Activated CD4-positive, alpha-beta memory T cell treated with anti-CD3 and anti-CD28 coated beads for 36 hours (primary cell): ENCODE measurements at regions not wholly inside any gene's neighbourhood (a gene's known extent, or its start where the extent isn't known, plus 50 kb on each side); places are given as distances from the start of the nearest gene placed in this dataset.

ENCODE experiments used
- CTCF ChIA-PET: fragments of 350-600 bp; sonication (Branson Sonifier 250); formaldehyde crosslinking; loops from one replicate; lab custom pipeline; 2021; ENCODE audit warnings: antibody characterized with exemption, inconsistent platforms; lab: Charles Lee
- POLR2A ChIA-PET: fragments of 350-600 bp; sonication (Branson Sonifier 250); formaldehyde crosslinking; loops from one replicate; lab custom pipeline; 2021; ENCODE audit warnings: antibody characterized with exemption; lab: Charles Lee
- DNase-seq: peaks from one replicate; pipeline ENCODE4 v3.0.0-alpha.2; 2020
- H3K27ac Mint-ChIP-seq: one replicate; pipeline ENCODE4 v1.8.0; 2021; ENCODE audit warnings: mixed read lengths
- H3K27me3 Mint-ChIP-seq: one replicate; pipeline ENCODE4 v1.8.0; 2021; ENCODE audit warnings: mixed read lengths
- H3K36me3 Mint-ChIP-seq: one replicate; pipeline ENCODE4 v1.8.0; 2021; ENCODE audit warnings: mixed read lengths
- H3K4me1 Mint-ChIP-seq: one replicate; pipeline ENCODE4 v1.8.0; 2021; ENCODE audit warnings: low read depth, mixed read lengths
- H3K4me3 Mint-ChIP-seq: one replicate; pipeline ENCODE4 v1.8.0; 2021; ENCODE audit warnings: mild to moderate bottlenecking, mixed read lengths
- H3K9me3 Mint-ChIP-seq: one replicate; pipeline ENCODE4 v1.8.0; 2021; ENCODE audit warnings: mixed read lengths
- intact Hi-C: fragments of 100-400 bp; cut with micrococcal nuclease; formaldehyde crosslinking; loops from one replicate; pipeline ENCODE4 v1.15.1; 2023

- Mint-ChIP-seq H3K4me1 (no peaks in the 10 kb centered on the region), H3K36me3 (no peaks in the 10 kb centered on the region), H3K27me3 (no peaks in the 10 kb centered on the region), H3K4me3 (no peak overlapping the region), H3K27ac (no peak overlapping the region), H3K9me3 (peaks cover 14% of the 10 kb centered on the region)
- no peak for DNase-seq
- intact Hi-C loops: no loop called here
- CTCF ChIA-PET: no interaction called here
- POLR2A ChIA-PET: no interaction called here
These were observed 291.0 kb downstream of the CALCRL start for GRCh38 chr2:187157046-187157445.

- Mint-ChIP-seq H3K9me3 (peaks cover 14% of the 10 kb centered on the region), H3K36me3 (no peaks in the 10 kb centered on the region), H3K4me1 (no peaks in the 10 kb centered on the region), H3K27me3 (no peaks in the 10 kb centered on the region), H3K27ac (no peak overlapping the region), H3K4me3 (no peak overlapping the region)
- POLR2A ChIA-PET: no interaction called here
- DNase-seq: no peak
- CTCF ChIA-PET: no interaction called here
- intact Hi-C loops: no loop called here
These were observed 292.6 kb downstream of the CALCRL start for GRCh38 chr2:187155476-187155875.

- Mint-ChIP-seq H3K4me1 (no peaks in the 10 kb centered on the region), H3K36me3 (no peaks in the 10 kb centered on the region), H3K27me3 (no peaks in the 10 kb centered on the region), H3K4me3 (no peak overlapping the region), H3K27ac (no peak overlapping the region), H3K9me3 (peaks cover 6% of the 10 kb centered on the region)
- intact Hi-C loops: no loop called here
- POLR2A ChIA-PET: no interaction called here
- CTCF ChIA-PET: no interaction called here
- no peak for DNase-seq
These were observed 297.4 kb downstream of the CALCRL start for GRCh38 chr2:187150670-187151069.

GRCh38 chr2:187148059-187148714 is 299.2 kb upstream of the ZSWIM2 start:
- no peak for DNase-seq
- H3K27me3 Mint-ChIP-seq: no peaks in the 10 kb centered on the region
- no peak overlapping the region for H3K4me3 Mint-ChIP-seq
- CTCF ChIA-PET: no interaction called here
- H3K9me3 Mint-ChIP-seq: no peaks in the 10 kb centered on the region
- intact Hi-C loops: no loop called here
- H3K36me3 Mint-ChIP-seq: no peaks in the 10 kb centered on the region
- no peak overlapping the region for H3K27ac Mint-ChIP-seq
- POLR2A ChIA-PET: no interaction called here
- H3K4me1 Mint-ChIP-seq: no peaks in the 10 kb centered on the region

GRCh38 chr2:187143537-187143936 is 294.6 kb upstream of the ZSWIM2 start:
- intact Hi-C loops: no loop called here
- Mint-ChIP-seq H3K9me3 (no peaks in the 10 kb centered on the region), H3K36me3 (no peaks in the 10 kb centered on the region), H3K27me3 (no peaks in the 10 kb centered on the region), H3K27ac (no peak overlapping the region), H3K4me3 (no peak overlapping the region), H3K4me1 (no peaks in the 10 kb centered on the region)
- CTCF ChIA-PET: no interaction called here
- POLR2A ChIA-PET: interaction anchor here (0.6 kb wide), 1 partner anchor 588 kb away, joined by 5 read pairs; no protein-coding TSS in a partner anchor
- no peak for DNase-seq

GRCh38 chr2:187139469-187139868 is 290.5 kb upstream of the ZSWIM2 start:
- POLR2A ChIA-PET: no interaction called here
- Mint-ChIP-seq H3K4me1 (no peaks in the 10 kb centered on the region), H3K9me3 (no peaks in the 10 kb centered on the region), H3K36me3 (no peaks in the 10 kb centered on the region), H3K4me3 (no peak overlapping the region), H3K27ac (no peak overlapping the region), H3K27me3 (no peaks in the 10 kb centered on the region)
- intact Hi-C loops: no loop called here
- no peak for DNase-seq
- CTCF ChIA-PET: no interaction called here

GRCh38 chr2:187138265-187138664 is 289.3 kb upstream of the ZSWIM2 start:
- no peak overlapping the region for H3K27ac Mint-ChIP-seq
- no peak for DNase-seq
- H3K36me3 Mint-ChIP-seq: no peaks in the 10 kb centered on the region
- H3K27me3 Mint-ChIP-seq: no peaks in the 10 kb centered on the region
- H3K4me3 Mint-ChIP-seq: no peak overlapping the region
- ChIA-PET CTCF (no interaction called here), POLR2A (no interaction called here)
- H3K4me1 Mint-ChIP-seq: no peaks in the 10 kb centered on the region
- no peaks in the 10 kb centered on the region for H3K9me3 Mint-ChIP-seq
- intact Hi-C loops: no loop called here

GRCh38 chr2:187136646-187137045 is 287.7 kb upstream of the ZSWIM2 start:
- Mint-ChIP-seq H3K4me3 (no peak overlapping the region), H3K4me1 (no peaks in the 10 kb centered on the region), H3K27me3 (no peaks in the 10 kb centered on the region), H3K36me3 (no peaks in the 10 kb centered on the region), H3K9me3 (no peaks in the 10 kb centered on the region), H3K27ac (no peak overlapping the region)
- DNase-seq: no peak
- ChIA-PET CTCF (interaction anchor here (0.7 kb wide), 1 partner anchor 313 kb away, joined by 3 read pairs; no protein-coding TSS in a partner anchor), POLR2A (no interaction called here)
- intact Hi-C loops: no loop called here

GRCh38 chr2:187134306-187134705 is 285.3 kb upstream of the ZSWIM2 start:
- Mint-ChIP-seq H3K36me3 (no peaks in the 10 kb centered on the region), H3K9me3 (peaks cover 3% of the 10 kb centered on the region), H3K27me3 (no peaks in the 10 kb centered on the region), H3K4me1 (no peaks in the 10 kb centered on the region), H3K4me3 (no peak overlapping the region), H3K27ac (no peak overlapping the region)
- intact Hi-C loops: no loop called here
- ChIA-PET CTCF (no interaction called here), POLR2A (no interaction called here)
- DNase-seq: no peak

- Mint-ChIP-seq H3K9me3 (peaks cover 5% of the 10 kb centered on the region), H3K27ac (no peak overlapping the region), H3K27me3 (no peaks in the 10 kb centered on the region), H3K36me3 (no peaks in the 10 kb centered on the region), H3K4me1 (no peaks in the 10 kb centered on the region), H3K4me3 (no peak overlapping the region)
- ChIA-PET POLR2A (no interaction called here), CTCF (no interaction called here)
- intact Hi-C loops: no loop called here
- DNase-seq: no peak
These were observed 280.9 kb upstream of the ZSWIM2 start for GRCh38 chr2:187129868-187130267.

GRCh38 chr2:187129306-187129705 is 280.3 kb upstream of the ZSWIM2 start:
- CTCF ChIA-PET: no interaction called here
- Mint-ChIP-seq H3K36me3 (no peaks in the 10 kb centered on the region), H3K4me3 (no peak overlapping the region), H3K27me3 (no peaks in the 10 kb centered on the region), H3K9me3 (peaks cover 5% of the 10 kb centered on the region), H3K27ac (no peak overlapping the region), H3K4me1 (no peaks in the 10 kb centered on the region)
- POLR2A ChIA-PET: interaction anchor here (0.5 kb wide), 1 partner anchor 60 kb away, joined by 3 read pairs; no protein-coding TSS in a partner anchor
- DNase-seq: no peak
- intact Hi-C loops: no loop called here

- DNase-seq: no peak
- Mint-ChIP-seq H3K27ac (no peak overlapping the region), H3K36me3 (no peaks in the 10 kb centered on the region), H3K27me3 (no peaks in the 10 kb centered on the region), H3K4me3 (no peak overlapping the region), H3K9me3 (peaks cover 5% of the 10 kb centered on the region), H3K4me1 (no peaks in the 10 kb centered on the region)
- CTCF ChIA-PET: interaction anchor here (0.6 kb wide), 1 partner anchor 25 kb away, joined by 3 read pairs; no protein-coding TSS in a partner anchor
- POLR2A ChIA-PET: no interaction called here
- intact Hi-C loops: no loop called here
These were observed 277.5 kb upstream of the ZSWIM2 start for GRCh38 chr2:187126247-187127005.

- CTCF ChIA-PET: no interaction called here
- Mint-ChIP-seq H3K27me3 (no peaks in the 10 kb centered on the region), H3K4me3 (no peak overlapping the region), H3K36me3 (no peaks in the 10 kb centered on the region), H3K9me3 (peaks cover 2% of the 10 kb centered on the region), H3K27ac (no peak overlapping the region), H3K4me1 (no peaks in the 10 kb centered on the region)
- POLR2A ChIA-PET: no interaction called here
- DNase-seq: no peak
- intact Hi-C loops: no loop called here
These were observed 276.3 kb upstream of the ZSWIM2 start for GRCh38 chr2:187125318-187125717.
